Natural killer cell (primary cell): ENCODE measurements at regions not wholly inside any gene's neighbourhood (a gene's known extent, or its start where the extent isn't known, plus 50 kb on each side); places are given as distances from the start of the nearest gene placed in this dataset.

ENCODE experiments used
- ATAC-seq, 3 donors: fragments of 150-1000 bp in 2 of 3; fragments of 200-7000 bp in 1 of 3; cut with Tn5 transposase; 1 replicate in 1 of 3; 2 replicates in 2 of 3; pipeline ENCODE4 v1.10.0; 2021; ENCODE audit warnings: mild to moderate bottlenecking in 2 of 3, moderate library complexity in 2 of 3
- DNase-seq, 2 donors: peaks; one replicate each; pipeline versions ENCODE4 v3.0.0 to v3.0.0-alpha.2; 2013 to 2021; ENCODE audit warnings: mixed read lengths in 1 of 2
- H3K27ac ChIP-seq: one replicate; pipeline ENCODE4 v1.5.1; 2013; ENCODE audit warnings: mild to moderate bottlenecking, low read length
- H3K27me3 ChIP-seq: one replicate; pipeline ENCODE4 v1.6.1; 2013; ENCODE audit warnings: low read length; ENCODE audit not compliant: control insufficient read depth, insufficient read depth
- H3K36me3 ChIP-seq: one replicate; pipeline ENCODE4 v1.6.1; 2013; ENCODE audit warnings: low read length; ENCODE audit not compliant: control insufficient read depth, insufficient read depth
- H3K4me1 ChIP-seq: one replicate; pipeline ENCODE4 v1.6.1; 2013; ENCODE audit warnings: low read length; ENCODE audit not compliant: control insufficient read depth, insufficient read depth
- H3K4me3 ChIP-seq: one replicate; pipeline ENCODE4 v1.5.1; 2013; ENCODE audit warnings: low read length
- H3K9me3 ChIP-seq: one replicate; pipeline ENCODE4 v1.6.1; 2013; ENCODE audit warnings: low read length; ENCODE audit not compliant: control insufficient read depth, insufficient read depth
- H3K27ac Mint-ChIP-seq, 2 donors: one replicate each; pipeline ENCODE4 v1.8.0; 2022; ENCODE audit warnings: mild to moderate bottlenecking in 2 of 2, mixed read lengths in 2 of 2, moderate library complexity in 1 of 2
- H3K27me3 Mint-ChIP-seq, 2 donors: one replicate each; pipeline ENCODE4 v1.8.0; 2022; ENCODE audit warnings: low read depth in 2 of 2, mixed read lengths in 2 of 2
- H3K36me3 Mint-ChIP-seq: one replicate; pipeline ENCODE4 v1.8.0; 2022; ENCODE audit warnings: mixed read lengths
- H3K4me1 Mint-ChIP-seq, 2 donors: one replicate each; pipeline ENCODE4 v1.8.0; 2022; ENCODE audit warnings: mixed read lengths in 2 of 2
- H3K4me3 Mint-ChIP-seq: one replicate; pipeline ENCODE4 v1.8.0; 2022; ENCODE audit warnings: mild to moderate bottlenecking, moderate library complexity, mixed read lengths
- H3K9me3 Mint-ChIP-seq, 2 donors: one replicate each; pipeline ENCODE4 v1.8.0; 2022; ENCODE audit warnings: mixed read lengths in 2 of 2
- WGBS: methylation state at CpG from one replicate; pipeline ENCODE4 v1.1.7; 2013; ENCODE audit warnings: missing lambda C conversion rate; ENCODE audit not compliant: insufficient coverage; 5-methylcytosine and 5-hydroxymethylcytosine counted together
- intact Hi-C: fragments of 100-400 bp; cut with micrococcal nuclease; formaldehyde crosslinking; loops from one replicate; pipeline ENCODE4 v1.14.2; 2022
- TF ChIP-seq, protein P1 (sequence below): fragments of 200-600 bp; IDR thresholded peaks from one replicate; pipeline ENCODE4 v1.8.0; 2022; ENCODE audit warnings: antibody characterized with exemption

- Histone ChIP-seq H3K4me3 (no peak overlapping the region), H3K36me3 (no peaks in the 10 kb centered on the region), H3K4me1 (no peaks in the 10 kb centered on the region), H3K27me3 (no peaks in the 10 kb centered on the region), H3K9me3 (no peaks in the 10 kb centered on the region), H3K27ac (no peak overlapping the region)
- ATAC-seq (no peak), DNase-seq (no peak)
- Mint-ChIP-seq H3K4me3 (no peak overlapping the region), H3K27me3 (no peaks in the 10 kb centered on the region), H3K27ac (no peak overlapping the region), H3K9me3 (no peaks in the 10 kb centered on the region), H3K36me3 (no peaks in the 10 kb centered on the region), H3K4me1 (no peaks in the 10 kb centered on the region)
- WGBS: 94% methylated on average over 2 of the region's 3 CpGs
- intact Hi-C loops: no loop called here
- TF ChIP-seq, protein P1, sequence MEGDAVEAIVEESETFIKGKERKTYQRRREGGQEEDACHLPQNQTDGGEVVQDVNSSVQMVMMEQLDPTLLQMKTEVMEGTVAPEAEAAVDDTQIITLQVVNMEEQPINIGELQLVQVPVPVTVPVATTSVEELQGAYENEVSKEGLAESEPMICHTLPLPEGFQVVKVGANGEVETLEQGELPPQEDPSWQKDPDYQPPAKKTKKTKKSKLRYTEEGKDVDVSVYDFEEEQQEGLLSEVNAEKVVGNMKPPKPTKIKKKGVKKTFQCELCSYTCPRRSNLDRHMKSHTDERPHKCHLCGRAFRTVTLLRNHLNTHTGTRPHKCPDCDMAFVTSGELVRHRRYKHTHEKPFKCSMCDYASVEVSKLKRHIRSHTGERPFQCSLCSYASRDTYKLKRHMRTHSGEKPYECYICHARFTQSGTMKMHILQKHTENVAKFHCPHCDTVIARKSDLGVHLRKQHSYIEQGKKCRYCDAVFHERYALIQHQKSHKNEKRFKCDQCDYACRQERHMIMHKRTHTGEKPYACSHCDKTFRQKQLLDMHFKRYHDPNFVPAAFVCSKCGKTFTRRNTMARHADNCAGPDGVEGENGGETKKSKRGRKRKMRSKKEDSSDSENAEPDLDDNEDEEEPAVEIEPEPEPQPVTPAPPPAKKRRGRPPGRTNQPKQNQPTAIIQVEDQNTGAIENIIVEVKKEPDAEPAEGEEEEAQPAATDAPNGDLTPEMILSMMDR: no peak
Measured at GRCh38 chrY:7467796-7468520, 556.4 kb upstream of the AMELY start.

- intact Hi-C loops: no loop called here
Measured at GRCh38 chrY:7465185-7465621, 553.7 kb upstream of the AMELY start.

GRCh38 chrY:7464742-7465141 is 553.2 kb upstream of the AMELY start:
- intact Hi-C loops: no loop called here
- WGBS: 89% methylated on average over 2 of the region's 2 CpGs
- H3K36me3 ChIP-seq: no peaks in the 10 kb centered on the region
- H3K9me3 ChIP-seq: no peaks in the 10 kb centered on the region
- H3K4me3 Mint-ChIP-seq: no peak overlapping the region
- H3K27me3 ChIP-seq: no peaks in the 10 kb centered on the region
- no peaks in the 10 kb centered on the region for H3K4me1 ChIP-seq
- H3K27me3 Mint-ChIP-seq: peaks cover 0 to 7% of the 10 kb centered on the region in 2 donors
- ATAC-seq (no peak), DNase-seq (no peak)
- H3K36me3 Mint-ChIP-seq: no peaks in the 10 kb centered on the region
- H3K4me1 Mint-ChIP-seq: no peaks in the 10 kb centered on the region
- H3K9me3 Mint-ChIP-seq: peaks cover 0 to 2% of the 10 kb centered on the region in 2 donors
- no peak overlapping the region for H3K27ac Mint-ChIP-seq
- H3K27ac ChIP-seq: no peak overlapping the region
- TF ChIP-seq, protein P1: no peak
- no peak overlapping the region for H3K4me3 ChIP-seq

More at GRCh38 chrY:7465185-7465621, 553.7 kb upstream of the AMELY start:
- Mint-ChIP-seq H3K9me3 (no peaks in the 10 kb centered on the region), H3K4me3 (no peak overlapping the region), H3K27ac (no peak overlapping the region), H3K27me3 (peaks cover 0 to 5% of the 10 kb centered on the region in 2 donors), H3K36me3 (no peaks in the 10 kb centered on the region), H3K4me1 (no peaks in the 10 kb centered on the region)
- Histone ChIP-seq H3K27ac (no peak overlapping the region), H3K4me3 (no peak overlapping the region), H3K9me3 (no peaks in the 10 kb centered on the region), H3K36me3 (no peaks in the 10 kb centered on the region), H3K27me3 (no peaks in the 10 kb centered on the region), H3K4me1 (no peaks in the 10 kb centered on the region)
- TF ChIP-seq, protein P1: no peak
- ATAC-seq: no peak
- 35% methylated on average over 4 of the region's 6 CpGs for WGBS
- DNase-seq: no peak

DNA sequence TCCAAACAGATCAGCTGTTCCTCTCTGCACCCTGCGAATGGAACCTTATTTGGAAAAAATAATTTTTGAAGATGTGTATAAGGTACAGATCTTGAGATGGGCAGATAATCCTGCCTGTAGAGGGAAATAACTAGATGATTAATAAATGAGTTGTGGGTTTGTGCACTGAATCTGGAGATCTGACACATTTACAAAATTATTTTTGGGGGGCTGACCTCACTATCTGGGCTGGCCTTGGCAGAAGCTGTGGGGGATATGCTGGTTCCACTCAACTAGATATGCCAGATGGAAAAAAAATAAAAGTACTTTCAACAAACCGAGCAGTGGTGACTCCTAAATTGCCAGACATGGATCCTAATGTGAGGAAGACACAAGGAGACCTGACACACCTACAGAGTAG is 552.2 kb upstream of the AMELY start:
- intact Hi-C loops: no loop called here
- Histone ChIP-seq H3K27me3 (no peaks in the 10 kb centered on the region), H3K4me1 (no peaks in the 10 kb centered on the region), H3K36me3 (no peaks in the 10 kb centered on the region), H3K9me3 (no peaks in the 10 kb centered on the region), H3K27ac (no peak overlapping the region), H3K4me3 (no peak overlapping the region)
- H3K27ac Mint-ChIP-seq: no peak overlapping the region
- ATAC-seq: no peak
- peaks cover 0 to 3% of the 10 kb centered on the region in 2 donors for H3K9me3 Mint-ChIP-seq
- H3K4me3 Mint-ChIP-seq: no peak overlapping the region
- no peak for DNase-seq
- TF ChIP-seq, protein P1: no peak
- 93% methylated on average over 1 of the region's 2 CpGs for WGBS
- no peaks in the 10 kb centered on the region for H3K4me1 Mint-ChIP-seq
- H3K27me3 Mint-ChIP-seq: peaks cover 0 to 12% of the 10 kb centered on the region in 2 donors
- no peaks in the 10 kb centered on the region for H3K36me3 Mint-ChIP-seq
